ENCODE measurements at regions not wholly inside any gene's neighbourhood (a gene's known extent, or its start where the extent isn't known, plus 50 kb on each side); places are given as distances from the start of the nearest gene placed in this dataset.

DNA sequence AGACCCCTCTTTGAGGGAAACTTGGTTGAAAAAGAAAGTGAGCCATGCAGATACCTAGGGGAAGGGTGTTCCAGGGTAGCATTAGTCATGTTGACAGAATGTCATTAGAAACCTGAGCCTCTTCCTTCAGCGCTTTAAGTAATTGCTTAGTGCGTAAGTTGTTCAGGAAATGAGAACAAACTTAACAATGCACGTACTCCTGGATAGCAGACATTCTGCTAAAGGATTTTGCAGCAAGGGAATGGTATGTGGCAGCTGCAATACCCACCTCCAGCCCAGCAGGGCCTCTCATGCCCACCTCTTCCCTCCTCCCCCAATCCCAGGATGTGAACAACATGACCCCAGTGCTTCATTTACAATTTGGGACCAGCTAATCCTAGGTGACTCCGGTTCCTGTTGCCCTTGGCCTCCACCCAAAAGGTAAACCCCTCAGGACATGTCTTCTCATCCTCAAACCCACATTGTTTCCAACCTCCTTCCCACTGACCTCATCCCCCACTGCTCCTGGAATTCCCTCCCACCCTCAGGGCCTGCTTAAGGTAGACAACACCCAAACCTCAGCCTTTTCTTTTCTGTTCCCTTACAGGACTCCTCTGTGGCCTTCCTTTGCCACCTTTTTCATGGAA, 98.0 kb upstream of the BCAR3 start:
- Histone ChIP-seq H3K9me3 (ENCODE audit: low read depth, low read length) (no peaks in the 10 kb centered on the region), H3K9ac (ENCODE audit: insufficient read length) (no peak overlapping the region), H3K4me3 (no peak overlapping the region), H3K36me3 (ENCODE audit: insufficient read depth, low read length) (no peaks in the 10 kb centered on the region), H3K27ac (no peak overlapping the region)
- TF ChIP-seq FOXP2 (optimal IDR thresholded peaks at IDR 0.05; ENCODE audit: control extremely low read depth, extremely low read length, insufficient read depth): no peak
- TF ChIP-seq EZH2 (IDR thresholded peaks at IDR 0.05): no peak
- no peak for TF ChIP-seq POLR2AphosphoS5 (IDR thresholded peaks at IDR 0.05; ENCODE audit: borderline replicate concordance, low read depth, low read length)
- no peak for DNase-seq (ENCODE audit: low read depth, low spot score)

GRCh38 chr1:93778457-93778856, 96.8 kb upstream of the BCAR3 start:
- no peaks in the 10 kb centered on the region for H3K36me3 ChIP-seq (ENCODE audit: insufficient read depth, low read length)
- no peak for DNase-seq (ENCODE audit: low read depth, low spot score)
- no peak overlapping the region for H3K4me3 ChIP-seq
- H3K9ac ChIP-seq (ENCODE audit: insufficient read length): no peak overlapping the region
- H3K9me3 ChIP-seq (ENCODE audit: low read depth, low read length): no peaks in the 10 kb centered on the region
- no peak overlapping the region for H3K27ac ChIP-seq
- TF ChIP-seq FOXP2 (optimal IDR thresholded peaks at IDR 0.05; ENCODE audit: control extremely low read depth, extremely low read length, insufficient read depth) (no peak), EZH2 (IDR thresholded peaks at IDR 0.05) (no peak), POLR2AphosphoS5 (IDR thresholded peaks at IDR 0.05; ENCODE audit: borderline replicate concordance, low read depth, low read length) (no peak)

- no peak for TF ChIP-seq POLR2AphosphoS5 (IDR thresholded peaks at IDR 0.05; ENCODE audit: borderline replicate concordance, low read depth, low read length)
- TF ChIP-seq FOXP2 (optimal IDR thresholded peaks at IDR 0.05; ENCODE audit: control extremely low read depth, extremely low read length, insufficient read depth): no peak
- Histone ChIP-seq H3K4me3 (no peak overlapping the region), H3K27ac (no peak overlapping the region)
These were observed 95.6 kb upstream of the BCAR3 start for GRCh38 chr1:93777255-93777654.

DNA sequence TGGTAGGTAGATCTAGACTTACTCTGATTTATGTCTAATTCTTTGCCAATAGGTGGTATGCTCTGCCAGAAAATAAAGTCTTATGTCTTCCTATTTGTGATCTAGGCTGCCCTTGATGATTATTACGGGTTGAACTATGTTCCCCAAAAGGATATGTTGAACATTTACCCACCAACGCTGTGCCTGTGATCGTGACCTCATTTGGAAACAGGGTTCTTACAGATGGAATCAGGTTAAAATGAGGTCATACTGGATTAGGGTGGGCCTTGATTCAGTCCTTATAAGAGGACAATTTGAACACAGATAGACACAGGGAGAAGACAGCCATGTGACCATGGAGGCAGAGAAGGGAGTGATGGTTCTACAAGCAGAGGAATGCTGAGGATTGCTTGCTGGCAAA, 95.1 kb upstream of the BCAR3 start:
- Histone ChIP-seq H3K36me3 (ENCODE audit: insufficient read depth, low read length) (no peaks in the 10 kb centered on the region), H3K9me3 (ENCODE audit: low read depth, low read length) (no peaks in the 10 kb centered on the region), H3K27ac (no peak overlapping the region), H3K4me3 (no peak overlapping the region), H3K9ac (ENCODE audit: insufficient read length) (no peak overlapping the region)
- DNase-seq (ENCODE audit: low read depth, low spot score): no peak
- TF ChIP-seq POLR2AphosphoS5 (IDR thresholded peaks at IDR 0.05; ENCODE audit: borderline replicate concordance, low read depth, low read length) (no peak), FOXP2 (optimal IDR thresholded peaks at IDR 0.05; ENCODE audit: control extremely low read depth, extremely low read length, insufficient read depth) (no peak), EZH2 (IDR thresholded peaks at IDR 0.05) (no peak)

More at GRCh38 chr1:93777255-93777654, 95.6 kb upstream of the BCAR3 start:
- Histone ChIP-seq H3K9me3 (ENCODE audit: low read depth, low read length) (no peaks in the 10 kb centered on the region), H3K36me3 (ENCODE audit: insufficient read depth, low read length) (no peaks in the 10 kb centered on the region), H3K9ac (ENCODE audit: insufficient read length) (no peak overlapping the region)
- no peak for DNase-seq (ENCODE audit: low read depth, low spot score)

DNA sequence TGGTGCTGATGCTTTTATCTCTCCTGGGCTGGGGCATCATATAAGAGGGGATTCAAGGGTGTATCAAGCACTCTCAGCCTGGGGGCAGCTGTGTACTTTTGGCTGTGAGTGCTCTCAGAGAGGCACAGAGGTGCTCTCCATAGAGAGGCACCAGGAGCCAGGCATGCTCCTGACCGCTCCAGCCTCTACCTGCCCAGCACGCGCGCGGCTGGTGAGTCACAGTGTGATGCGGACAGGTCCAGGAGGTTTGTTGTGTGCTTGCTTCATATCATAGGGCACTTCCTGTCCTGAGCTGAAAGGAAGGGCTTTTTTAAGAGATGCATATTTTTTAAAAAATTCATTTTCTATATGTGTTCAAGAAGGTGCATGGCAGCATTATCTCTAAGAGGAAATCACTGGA, 93.6 kb upstream of the BCAR3 start:
- no peaks in the 10 kb centered on the region for H3K36me3 ChIP-seq (ENCODE audit: insufficient read depth, low read length)
- no peak for DNase-seq (ENCODE audit: low read depth, low spot score)

GRCh38 chr1:93774707-93775106, 93.1 kb upstream of the BCAR3 start:
- Histone ChIP-seq H3K9ac (ENCODE audit: insufficient read length) (no peak overlapping the region), H3K9me3 (ENCODE audit: low read depth, low read length) (no peaks in the 10 kb centered on the region), H3K27ac (no peak overlapping the region), H3K36me3 (ENCODE audit: insufficient read depth, low read length) (no peaks in the 10 kb centered on the region), H3K4me3 (no peak overlapping the region)
- no peak for DNase-seq (ENCODE audit: low read depth, low spot score)
- TF ChIP-seq FOXP2 (optimal IDR thresholded peaks at IDR 0.05; ENCODE audit: control extremely low read depth, extremely low read length, insufficient read depth) (no peak), POLR2AphosphoS5 (IDR thresholded peaks at IDR 0.05; ENCODE audit: borderline replicate concordance, low read depth, low read length) (no peak), EZH2 (IDR thresholded peaks at IDR 0.05) (no peak)

More for the DNA sequence above, 93.6 kb upstream of the BCAR3 start:
- TF ChIP-seq EZH2 (IDR thresholded peaks at IDR 0.05) (no peak), FOXP2 (optimal IDR thresholded peaks at IDR 0.05; ENCODE audit: control extremely low read depth, extremely low read length, insufficient read depth) (no peak), POLR2AphosphoS5 (IDR thresholded peaks at IDR 0.05; ENCODE audit: borderline replicate concordance, low read depth, low read length) (no peak)
- no peak overlapping the region for H3K9ac ChIP-seq (ENCODE audit: insufficient read length)
- no peaks in the 10 kb centered on the region for H3K9me3 ChIP-seq (ENCODE audit: low read depth, low read length)
- H3K27ac ChIP-seq: no peak overlapping the region
- no peak overlapping the region for H3K4me3 ChIP-seq

DNA sequence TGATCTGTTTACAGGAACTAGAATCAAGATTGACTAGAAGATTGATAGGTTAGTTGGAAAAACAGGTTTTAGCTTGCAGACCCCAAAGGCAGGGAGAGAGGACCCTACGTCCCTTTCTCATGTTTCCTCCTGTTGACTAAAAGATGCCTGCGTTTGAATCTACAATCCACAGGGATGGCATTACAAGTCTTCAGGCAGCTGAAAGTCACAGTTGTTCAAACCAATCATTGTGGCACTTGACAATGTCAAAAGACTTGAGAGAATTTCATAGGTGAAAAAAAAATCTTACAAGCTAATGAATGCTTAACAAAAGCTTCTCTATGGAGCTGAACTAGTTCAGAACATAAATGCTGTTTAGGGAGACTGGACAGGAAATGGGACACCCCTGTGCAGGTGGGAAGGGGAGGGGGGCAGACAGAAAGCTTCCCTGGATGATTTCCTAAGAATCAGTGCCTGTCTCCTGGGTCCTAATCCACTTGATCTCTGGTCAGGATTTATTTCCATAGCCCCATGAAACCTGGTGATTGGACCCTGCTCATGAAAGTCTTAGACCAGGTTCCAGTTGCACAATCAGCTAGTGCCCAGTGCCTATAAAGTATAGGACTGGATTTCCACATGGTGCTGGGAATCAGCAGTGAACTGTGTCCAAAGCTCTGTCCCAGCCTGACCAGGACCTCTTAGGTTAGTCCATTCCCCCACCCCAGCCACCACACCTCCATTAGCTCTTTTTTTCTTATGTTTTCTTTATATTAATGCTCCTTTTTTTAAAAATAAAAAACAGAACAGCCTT, 91.6 kb upstream of the BCAR3 start:
- Histone ChIP-seq H3K9ac (ENCODE audit: insufficient read length) (no peak overlapping the region), H3K9me3 (ENCODE audit: low read depth, low read length) (no peaks in the 10 kb centered on the region), H3K27ac (no peak overlapping the region), H3K4me3 (no peak overlapping the region), H3K36me3 (ENCODE audit: insufficient read depth, low read length) (no peaks in the 10 kb centered on the region)
- no peak for TF ChIP-seq EZH2 (IDR thresholded peaks at IDR 0.05)
- TF ChIP-seq FOXP2 (optimal IDR thresholded peaks at IDR 0.05; ENCODE audit: control extremely low read depth, extremely low read length, insufficient read depth): no peak
- no peak for TF ChIP-seq POLR2AphosphoS5 (IDR thresholded peaks at IDR 0.05; ENCODE audit: borderline replicate concordance, low read depth, low read length)
- no peak for DNase-seq (ENCODE audit: low read depth, low spot score)

DNA sequence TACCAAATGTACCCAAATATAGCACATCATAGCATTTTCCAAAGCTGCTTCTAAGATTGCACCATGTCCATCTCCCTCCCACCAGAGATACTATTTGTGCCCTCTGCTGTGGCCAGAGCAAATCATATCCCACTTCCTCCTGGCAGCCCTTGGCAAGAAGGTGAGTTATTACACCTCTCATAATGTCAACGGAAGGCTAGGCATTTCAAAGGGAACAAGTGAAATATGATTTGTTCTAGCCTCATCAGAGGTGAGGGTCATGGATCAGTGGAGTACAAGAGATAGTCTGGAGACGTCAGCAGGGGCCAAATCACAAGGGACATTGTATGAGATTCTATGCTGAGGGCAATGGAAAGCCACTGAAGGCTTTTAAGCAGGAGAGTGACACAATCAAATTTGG, 90.2 kb upstream of the BCAR3 start:
- Histone ChIP-seq H3K9me3 (ENCODE audit: low read depth, low read length) (no peaks in the 10 kb centered on the region), H3K9ac (ENCODE audit: insufficient read length) (no peak overlapping the region), H3K4me3 (no peak overlapping the region), H3K27ac (no peak overlapping the region), H3K36me3 (ENCODE audit: insufficient read depth, low read length) (no peaks in the 10 kb centered on the region)
- no peak for TF ChIP-seq EZH2 (IDR thresholded peaks at IDR 0.05)
- TF ChIP-seq POLR2AphosphoS5 (IDR thresholded peaks at IDR 0.05; ENCODE audit: borderline replicate concordance, low read depth, low read length): no peak
- DNase-seq (ENCODE audit: low read depth, low spot score): no peak
